Amygdala (tissue), 56 donors: ENCODE measurements at regions not wholly inside any gene's neighbourhood (a gene's known extent, or its start where the extent isn't known, plus 50 kb on each side); places are given as distances from the start of the nearest gene placed in this dataset.
"Not testable (repeated sequence)": the region's sequence is repeated elsewhere in the genome, so short reads cannot be mapped to it uniquely, and the experiment has no call there.

Source experiments
- DNase-seq, 56 donors: peaks; one replicate each; lab custom pipeline; 2025; lab: John Stamatoyannopoulos, UW

DNA sequence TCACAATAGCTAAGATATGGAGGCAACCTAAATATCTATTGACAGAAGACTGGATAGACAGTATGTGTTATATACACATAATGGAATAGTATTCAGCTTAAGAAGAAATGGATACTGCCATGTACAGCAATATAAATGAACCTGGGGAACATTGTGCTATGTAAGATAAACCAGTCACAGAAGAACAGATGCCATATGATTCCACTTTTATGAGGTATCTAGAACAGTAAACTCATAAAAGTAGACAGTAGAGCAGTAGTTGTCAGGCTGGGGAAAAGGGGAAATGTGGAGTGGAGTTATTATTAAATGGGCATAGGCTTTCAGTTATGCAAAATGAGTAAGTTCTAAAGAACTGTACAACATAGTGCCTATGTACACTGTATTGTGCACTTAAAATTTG is 1055.7 kb upstream of the TMEFF2 start:
- no peak for DNase-seq

DNA sequence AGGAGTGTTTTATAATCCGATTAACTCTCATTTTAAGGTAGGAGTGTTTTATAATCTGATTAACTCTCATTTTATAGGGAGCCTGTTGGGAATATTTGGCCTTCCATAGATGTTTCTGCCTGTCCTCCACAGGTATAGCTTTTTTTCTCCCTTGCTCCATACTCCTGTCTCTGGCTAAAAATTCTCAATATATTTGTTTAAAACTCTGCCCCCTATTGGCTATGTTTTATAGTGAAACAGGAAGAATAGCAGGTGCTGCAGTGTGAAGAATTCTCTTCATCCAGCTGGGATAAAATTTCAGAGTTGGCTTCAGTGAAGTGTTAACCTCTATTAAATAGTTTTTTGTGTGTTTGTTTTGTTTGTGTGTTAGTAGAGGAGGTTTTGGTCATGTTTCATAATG is 1046.0 kb upstream of the TMEFF2 start:
- no peak for DNase-seq

DNA sequence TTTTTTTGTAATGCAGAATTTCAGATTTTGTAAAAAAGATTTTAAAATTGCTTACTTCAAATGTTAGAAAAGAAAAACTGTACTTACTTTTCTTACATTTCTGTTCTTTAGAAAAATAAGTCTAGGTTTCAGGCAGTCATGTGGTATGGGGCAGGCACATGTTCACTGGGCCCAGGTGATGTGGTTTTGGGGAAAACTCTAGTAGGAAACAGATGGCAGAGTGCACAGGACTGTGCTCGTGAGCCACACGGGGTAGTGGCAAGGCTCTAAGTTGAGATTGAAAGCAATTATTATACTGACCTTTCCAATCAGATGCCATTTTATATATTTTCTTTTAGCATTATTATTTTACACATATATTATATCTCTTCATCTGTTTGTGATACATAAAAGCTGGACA is 1036.9 kb upstream of the TMEFF2 start:
- no peak for DNase-seq

DNA sequence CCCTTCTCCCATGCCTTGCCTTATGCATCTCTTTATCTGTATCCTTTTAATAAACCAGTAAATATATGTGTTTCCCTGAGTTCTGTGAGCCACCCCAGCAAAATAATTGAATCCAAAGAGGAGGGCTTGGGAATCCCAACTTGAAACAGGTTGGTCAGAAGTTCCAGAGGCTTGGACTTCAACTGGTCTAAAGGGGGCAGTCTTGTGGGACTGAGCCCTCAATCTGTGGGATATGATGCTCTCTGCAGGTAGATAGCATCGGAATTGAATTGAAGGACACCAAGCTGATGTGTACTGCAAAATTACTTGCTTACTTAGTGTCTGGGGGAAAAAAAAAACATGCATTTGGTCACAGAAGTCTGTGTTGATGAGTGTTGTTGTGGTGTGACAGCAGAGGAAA is 1033.5 kb upstream of the TMEFF2 start:
- DNase-seq = no peak

DNA sequence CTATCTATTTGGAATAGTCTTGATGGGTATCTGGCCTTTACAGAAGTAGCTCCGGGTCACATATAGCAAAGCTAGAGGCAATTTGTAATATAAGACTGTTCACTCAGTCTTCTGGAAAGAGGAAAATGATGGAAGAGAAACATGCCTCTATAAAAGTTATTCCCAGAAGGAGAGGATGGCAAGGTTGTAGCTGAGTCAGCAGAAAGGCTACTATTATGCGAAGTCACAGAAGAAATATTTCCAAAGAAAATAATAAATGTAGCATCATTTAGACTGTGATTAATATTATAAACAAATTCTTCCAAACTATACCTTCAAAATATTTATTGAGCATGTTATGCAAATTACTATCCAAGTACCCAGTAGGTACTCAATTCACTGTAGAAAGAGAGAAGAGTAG is 1027.7 kb upstream of the TMEFF2 start:
- no peak for DNase-seq

DNA sequence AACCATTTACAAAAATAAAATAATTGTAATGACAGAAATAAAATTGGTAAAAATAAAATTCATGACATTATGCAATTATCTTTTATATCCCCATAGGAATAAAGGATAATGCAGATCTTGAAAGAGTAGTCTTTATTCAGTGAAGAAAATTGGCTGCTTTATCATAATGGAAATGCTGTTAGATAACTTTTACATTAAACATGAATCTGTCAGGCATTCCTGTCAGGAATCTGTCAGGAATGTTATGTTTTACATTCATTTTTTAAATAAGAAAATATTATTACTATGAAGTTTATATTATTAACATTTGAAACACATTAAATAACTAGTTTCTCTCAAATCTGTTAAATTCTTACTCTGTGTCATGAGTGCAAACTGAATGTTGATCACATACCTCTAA is 1024.7 kb upstream of the TMEFF2 start:
- DNase-seq = no peak

DNA sequence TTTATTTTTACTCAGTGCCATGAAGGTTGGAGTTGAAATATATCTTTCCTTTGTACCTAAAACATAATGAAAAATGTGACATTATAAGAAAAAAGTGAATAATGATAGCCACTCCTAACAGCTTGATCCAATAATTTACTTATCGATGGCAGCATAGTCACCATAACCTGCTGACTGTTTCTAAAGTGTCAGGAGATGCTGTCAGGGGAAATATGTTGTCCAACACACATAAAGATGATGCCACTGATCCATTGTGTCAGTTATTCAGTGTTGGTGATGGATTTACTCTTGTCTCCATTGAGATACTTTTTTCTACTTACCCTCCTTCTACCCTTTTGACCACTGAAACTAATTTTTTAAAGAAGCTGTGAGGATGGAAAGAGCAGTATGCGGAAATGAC is 1006.9 kb upstream of the TMEFF2 start:
- DNase-seq = no peak

DNA sequence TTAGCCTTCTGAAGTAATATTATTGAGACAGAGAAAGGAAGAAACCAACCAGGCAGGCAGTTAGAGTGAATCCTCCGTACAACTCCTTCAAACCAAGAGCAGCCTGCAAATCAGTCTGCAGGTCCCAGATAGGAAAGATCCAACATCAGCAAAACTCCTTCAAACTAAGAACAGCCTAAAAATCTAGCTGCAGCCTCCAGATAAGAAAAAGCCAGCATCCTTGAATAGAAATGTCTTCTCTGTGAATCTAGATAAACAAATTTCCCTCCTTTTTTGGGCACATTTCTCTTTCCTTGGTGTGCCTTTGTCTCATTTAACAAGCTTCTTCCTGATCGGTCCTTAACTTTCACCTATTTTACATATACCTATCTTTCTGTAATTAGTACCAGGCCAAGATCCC is 1004.6 kb upstream of the TMEFF2 start:
- DNase-seq = no peak

DNA sequence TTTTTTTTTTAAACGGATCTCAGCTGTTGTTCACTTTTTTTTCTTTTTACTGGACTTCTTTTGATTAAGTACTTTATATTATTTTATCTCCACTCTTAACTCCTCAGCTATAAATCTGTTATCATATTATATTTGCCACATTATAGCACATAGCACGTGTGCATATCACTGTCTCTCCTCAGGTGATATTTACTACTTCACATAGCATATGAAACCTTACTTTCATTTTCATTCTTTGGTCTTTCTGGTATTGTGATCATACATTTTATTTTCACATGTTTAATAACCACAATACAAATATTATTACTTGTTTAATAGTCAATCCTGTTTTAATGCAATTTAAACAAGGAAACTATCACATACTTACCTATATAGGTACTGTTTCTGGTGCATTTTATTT is 993.1 kb upstream of the TMEFF2 start:
- no peak for DNase-seq

DNA sequence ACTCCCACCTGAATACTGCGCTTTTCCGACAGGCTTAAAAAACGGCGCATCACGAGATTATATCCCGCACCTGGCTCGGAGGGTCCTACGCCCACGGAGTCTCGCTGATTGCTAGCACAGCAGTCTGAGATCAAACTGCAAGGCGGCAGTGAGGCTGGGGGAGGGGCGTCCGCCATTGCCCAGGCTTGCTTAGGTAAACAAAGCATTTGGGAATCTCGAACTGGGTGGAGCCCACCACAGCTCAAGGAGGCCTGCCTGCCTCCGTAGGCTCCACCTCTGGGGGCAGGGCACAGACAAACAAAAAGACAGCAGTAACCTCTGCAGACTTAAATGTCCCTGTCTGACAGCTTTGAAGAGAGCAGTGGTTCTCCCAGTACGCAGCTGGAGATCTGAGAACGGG is 976.2 kb upstream of the TMEFF2 start:
- not testable (repeated sequence) for DNase-seq

DNA sequence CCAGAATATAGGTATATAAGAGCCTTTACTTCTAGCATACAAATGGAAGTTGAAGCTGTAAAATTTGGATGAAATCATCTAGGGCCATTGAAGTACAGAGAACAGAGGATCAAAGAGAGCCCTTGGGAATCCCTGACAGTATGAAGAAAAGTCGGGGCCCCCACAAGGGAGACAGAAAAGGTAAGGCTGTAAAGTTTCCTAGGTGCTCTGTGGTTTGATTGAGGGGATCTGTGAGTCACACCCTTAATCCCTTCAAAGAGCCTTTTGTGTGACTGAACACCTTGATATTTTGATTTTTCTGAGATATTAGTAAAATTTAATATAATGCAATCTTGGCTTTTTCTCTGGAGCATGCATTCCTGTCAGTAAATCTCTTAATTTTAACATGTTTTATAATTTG is 961.7 kb upstream of the TMEFF2 start:
- no peak for DNase-seq

DNA sequence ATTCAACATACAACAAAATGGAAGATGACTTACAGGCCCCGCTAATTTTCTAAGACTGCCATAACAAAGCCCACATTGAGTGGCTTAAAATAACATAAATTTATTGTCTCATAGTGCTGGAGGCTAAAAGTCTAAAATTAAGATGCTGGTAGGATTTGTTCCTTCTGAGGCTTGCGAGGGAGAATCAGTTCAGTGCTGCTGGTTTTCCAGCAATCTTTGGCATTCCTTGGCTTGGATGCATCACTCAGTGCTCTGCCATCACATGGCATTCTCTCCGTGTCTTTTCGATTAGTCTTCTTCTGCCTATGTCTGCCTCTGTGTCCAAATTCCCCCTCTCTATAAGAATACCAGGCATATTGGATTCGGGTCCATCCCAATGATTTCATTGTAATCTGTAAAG is 959.3 kb upstream of the TMEFF2 start:
- no peak for DNase-seq

DNA sequence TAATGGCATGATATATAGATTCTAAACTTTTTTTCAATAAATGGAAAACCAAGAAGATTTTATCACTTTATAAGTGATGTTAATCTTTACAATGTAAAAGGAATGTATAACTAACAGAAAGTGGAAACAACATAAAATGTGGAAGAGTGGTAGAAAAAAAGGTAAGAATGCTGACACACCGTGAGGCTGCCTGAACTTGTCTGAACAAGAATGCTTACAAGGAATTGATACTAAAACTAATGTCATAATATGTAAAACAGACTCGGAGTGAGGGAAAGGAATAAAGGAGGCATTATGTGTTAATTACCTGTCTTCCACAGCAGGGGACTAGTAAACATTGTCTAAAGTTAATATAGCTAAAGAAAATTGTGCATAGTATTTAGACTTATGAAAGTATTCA is 958.8 kb upstream of the TMEFF2 start:
- DNase-seq = no peak

DNA sequence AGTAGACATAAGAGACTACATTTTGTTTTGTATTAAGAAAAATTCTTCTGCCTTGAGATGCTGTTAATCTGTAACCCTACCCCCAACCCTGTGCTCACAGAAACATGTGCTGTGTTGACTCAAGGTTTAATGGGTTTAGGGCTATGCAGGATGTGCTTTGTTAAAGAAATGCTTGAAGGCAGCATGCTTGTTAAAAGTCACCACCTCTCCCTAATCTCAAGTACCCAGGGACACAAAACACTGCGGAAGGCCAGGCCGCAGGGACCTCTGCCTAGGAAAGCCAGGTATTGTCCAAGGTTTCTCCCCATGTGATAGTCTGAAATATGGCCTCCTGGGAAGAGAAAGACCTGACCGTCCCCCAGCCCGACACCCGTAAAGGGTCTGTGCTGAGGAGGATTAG is 947.7 kb upstream of the TMEFF2 start:
- not testable (repeated sequence) for DNase-seq

DNA sequence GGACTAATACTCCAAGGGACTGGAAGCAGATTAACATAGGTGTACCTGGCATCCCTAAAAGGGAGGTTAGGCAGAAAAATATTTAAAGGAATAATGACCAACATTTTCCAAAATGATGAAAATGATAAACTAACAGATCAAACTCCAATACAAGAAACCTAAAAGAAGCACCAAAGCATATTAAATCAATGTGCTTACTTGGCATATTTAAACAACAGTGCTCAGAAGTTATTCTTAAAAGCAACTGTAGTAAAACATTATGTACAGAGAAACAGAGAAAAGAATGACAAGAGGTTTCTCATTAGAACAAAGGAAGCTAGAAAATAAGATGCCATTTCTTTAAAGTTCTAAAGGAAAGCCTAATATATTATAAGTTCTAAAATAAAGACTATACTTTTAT is 947.3 kb upstream of the TMEFF2 start:
- no peak for DNase-seq

DNA sequence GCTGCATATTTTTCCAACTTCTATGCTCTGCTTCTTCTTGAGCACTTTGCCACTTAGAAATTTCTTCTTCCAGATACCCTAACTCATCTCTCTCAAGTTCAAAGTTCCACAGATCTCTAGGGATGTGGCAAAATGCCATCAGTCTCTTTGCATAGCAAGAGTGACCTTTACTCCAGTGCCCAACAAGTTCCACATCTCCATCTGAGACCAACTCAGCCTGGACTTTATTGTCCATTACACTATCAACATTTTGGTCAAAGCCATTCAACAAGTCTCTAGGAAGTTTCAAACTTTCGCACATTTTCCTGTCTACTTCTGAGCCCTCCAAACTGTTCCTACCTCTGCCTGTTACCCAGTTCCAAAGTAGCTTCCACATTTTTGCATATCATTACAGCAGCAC is 946.2 kb upstream of the TMEFF2 start:
- DNase-seq = not testable (repeated sequence)

DNA sequence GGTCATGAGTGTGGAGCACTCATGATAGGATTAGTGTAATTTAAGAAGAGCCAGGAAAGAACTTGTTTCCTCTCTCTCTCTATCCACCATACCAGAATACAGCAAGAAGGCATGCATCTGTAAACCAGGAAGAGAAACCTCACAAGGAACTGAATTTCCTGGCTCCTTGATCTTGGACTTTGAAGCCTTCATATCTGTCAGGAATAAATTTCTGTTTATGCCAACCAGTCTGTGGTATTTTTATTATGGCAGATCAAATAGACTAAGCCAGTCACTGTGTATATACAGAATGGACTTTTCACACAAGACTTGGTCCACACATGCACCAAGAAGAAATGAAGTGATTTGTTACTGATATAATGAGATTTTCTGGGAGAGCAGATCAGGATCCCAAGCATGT is 930.1 kb upstream of the TMEFF2 start:
- no peak for DNase-seq

DNA sequence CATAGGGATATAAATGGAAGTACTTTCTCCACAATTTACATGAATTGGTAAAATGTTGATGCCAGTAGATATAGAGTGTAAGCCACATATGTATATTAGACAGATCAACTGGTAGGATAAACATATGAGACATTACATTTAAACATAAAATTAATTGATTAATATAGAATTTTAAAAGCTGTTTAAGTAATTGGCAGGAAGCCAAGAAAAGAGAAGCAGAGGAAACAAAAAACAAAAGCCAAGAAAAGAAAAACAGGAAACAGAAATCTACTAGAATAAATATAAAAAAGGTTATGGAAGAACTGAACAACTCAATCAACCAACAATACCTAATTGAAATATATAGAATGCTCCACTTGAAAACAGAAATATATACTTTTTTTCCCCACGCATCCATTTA is 920.1 kb upstream of the TMEFF2 start:
- no peak for DNase-seq

DNA sequence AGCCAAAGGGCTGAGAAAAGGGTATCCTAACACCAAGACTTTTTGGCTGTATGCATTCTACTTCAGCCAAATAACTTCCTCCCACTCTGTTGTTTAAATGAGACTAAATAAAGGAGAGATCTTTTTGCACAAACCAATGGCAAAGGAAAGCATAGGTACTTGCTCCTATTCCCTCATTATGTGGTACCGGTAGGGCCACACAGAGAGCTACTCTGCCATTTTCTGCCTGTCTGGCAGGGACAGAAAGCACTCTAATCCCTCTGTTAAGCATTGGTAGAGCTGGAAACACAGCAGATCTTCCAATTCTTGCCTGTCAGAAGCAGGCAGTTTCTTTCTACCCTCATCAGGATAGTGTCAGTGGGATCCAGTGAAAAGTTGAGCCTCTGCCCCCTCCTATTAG is 918.3 kb upstream of the TMEFF2 start:
- no peak for DNase-seq

DNA sequence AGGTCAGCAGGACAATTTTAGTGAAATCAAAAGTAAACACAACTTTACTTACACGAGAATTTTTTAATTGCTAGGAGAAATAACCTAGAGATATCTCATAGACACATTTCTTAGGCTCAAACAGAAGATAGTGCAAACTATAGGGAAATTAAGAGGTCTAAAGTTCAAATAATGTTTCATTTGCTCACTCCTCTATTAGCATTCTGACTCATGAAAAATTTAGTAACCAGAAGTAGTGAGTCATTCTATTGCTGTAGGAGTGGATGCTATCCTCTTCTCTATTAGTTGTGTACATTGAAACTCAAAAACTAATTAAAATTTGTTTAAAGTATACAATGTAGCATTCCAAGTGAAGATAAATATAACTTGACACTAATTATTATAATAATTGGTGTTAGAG is 908.3 kb upstream of the TMEFF2 start:
- no peak for DNase-seq

DNA sequence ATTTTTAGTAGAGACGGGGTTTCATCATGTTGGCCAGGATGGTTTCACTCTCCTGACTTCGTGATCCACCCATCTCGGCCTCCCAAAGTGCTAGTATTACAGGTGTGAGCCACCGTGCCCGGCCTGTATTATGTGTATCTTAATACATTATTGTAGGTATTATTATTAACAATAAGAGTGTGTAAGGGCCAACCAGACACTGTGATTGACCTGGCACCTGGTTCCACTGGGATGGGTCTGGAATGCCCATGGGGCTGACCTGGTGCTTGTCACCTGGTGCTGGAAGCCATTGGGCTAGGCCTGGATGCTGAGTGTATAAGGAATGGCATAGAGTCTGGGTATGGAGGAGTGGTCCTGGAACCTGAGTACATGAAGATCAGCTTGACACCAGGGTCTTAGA is 906.9 kb upstream of the TMEFF2 start:
- DNase-seq = no peak

DNA sequence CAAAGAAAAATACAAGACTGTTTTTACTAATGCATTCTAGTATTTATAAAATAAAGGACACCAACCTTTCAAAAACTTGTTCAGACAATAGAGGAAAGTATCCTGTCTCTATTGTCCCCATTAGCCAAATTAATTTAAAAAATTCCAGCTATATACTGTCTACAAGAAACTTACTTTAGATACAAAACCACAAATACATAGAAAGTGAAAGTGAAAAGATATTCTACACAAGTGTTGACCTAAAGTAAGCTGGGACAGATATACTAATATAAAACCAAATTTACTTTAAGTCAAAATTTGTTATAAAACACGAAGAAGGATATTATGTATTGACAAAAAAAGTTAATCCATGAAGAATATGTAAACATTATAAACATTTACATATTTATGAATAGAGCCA is 893.3 kb upstream of the TMEFF2 start:
- DNase-seq = no peak

DNA sequence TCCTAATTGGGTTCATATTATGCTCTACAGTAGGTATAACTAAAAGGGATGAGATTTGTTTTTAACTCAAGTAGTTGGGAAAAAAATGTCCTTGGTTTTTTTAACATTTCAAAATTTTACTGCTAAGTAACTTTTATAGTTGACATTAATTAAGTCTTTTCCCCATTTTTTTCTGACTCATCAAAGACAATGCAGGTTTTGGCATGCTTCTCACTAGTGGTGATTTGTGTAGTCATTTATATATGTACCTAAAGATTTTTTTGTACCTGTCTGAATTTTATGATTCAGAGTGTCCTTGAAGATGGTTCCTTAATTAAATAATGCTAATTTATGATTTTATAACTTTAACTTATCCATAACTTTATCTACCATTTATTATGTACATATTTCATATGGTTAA is 882.3 kb upstream of the TMEFF2 start:
- no peak for DNase-seq

DNA sequence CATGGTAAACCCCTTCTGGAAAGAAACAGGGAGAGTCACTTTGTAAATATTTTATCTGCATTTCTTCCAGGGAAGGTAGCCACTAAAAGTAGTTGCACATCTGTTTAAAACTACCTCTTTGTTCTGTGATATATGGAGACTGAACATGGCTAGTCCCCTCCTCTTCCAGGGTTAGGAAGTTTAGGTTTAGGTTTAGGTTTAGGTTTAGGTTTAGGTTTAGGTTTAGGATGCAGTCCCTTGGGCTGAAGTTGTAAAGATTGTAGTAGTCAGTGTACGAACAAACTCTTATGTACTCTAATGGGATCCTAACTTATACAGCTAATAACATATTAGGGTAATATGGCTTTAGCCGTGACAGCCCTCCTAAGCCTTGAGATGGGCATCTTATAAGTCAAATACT is 880.2 kb upstream of the TMEFF2 start:
- DNase-seq = no peak
